ENCODE measurements at regions not wholly inside any gene's neighbourhood (a gene's known extent, or its start where the extent isn't known, plus 50 kb on each side); places are given as distances from the start of the nearest gene placed in this dataset.
"Not testable (repeated sequence)": the region's sequence is repeated elsewhere in the genome, so short reads cannot be mapped to it uniquely, and the experiment has no call there.

DNA sequence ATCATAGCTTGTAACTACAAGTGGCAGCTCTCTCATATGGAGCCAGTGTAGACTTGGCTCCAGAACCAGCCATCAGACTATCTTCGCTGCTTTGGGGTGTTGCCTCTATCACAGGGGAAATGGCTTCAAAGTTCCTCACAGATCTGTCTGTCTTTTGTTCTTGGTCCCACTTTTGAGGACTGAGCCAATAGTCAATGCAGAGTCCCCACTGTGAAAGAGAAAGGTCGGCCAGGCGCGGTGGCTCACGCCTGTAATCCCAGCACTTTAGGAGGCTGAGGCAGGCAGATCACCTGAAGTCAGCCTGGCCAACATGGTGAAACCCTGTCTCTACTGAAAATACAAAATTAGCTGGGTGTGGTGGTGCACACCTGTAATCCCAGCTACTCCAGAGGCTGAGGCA is 86.9 kb upstream of the FZD7 start:
- H3K27me3 ChIP-seq (replicated peaks in 2 of 5; ENCODE audit: control insufficient read depth in 4 of 5, insufficient read depth in 5 of 5, low read length in 4 of 5); H3K4me3 ChIP-seq (ENCODE audit: control insufficient read depth in 1 of 7, extremely low read depth in 1 of 7, insufficient read depth in 4 of 7, low read depth in 2 of 7, low read length in 6 of 7); H3K4me1 ChIP-seq (ENCODE audit: control extremely low read depth in 1 of 4, control insufficient read depth in 4 of 4, insufficient read depth in 4 of 4, low read length in 3 of 4); DNase-seq; H3K27ac ChIP-seq (ENCODE audit: insufficient read depth in 1 of 2, low read depth in 1 of 2, low read length in 2 of 2, poor library complexity in 1 of 2, severe bottlenecking in 2 of 2); H3K9me3 ChIP-seq (ENCODE audit: control extremely low read depth in 1 of 5, control insufficient read depth in 4 of 5, insufficient read depth in 2 of 5, low read depth in 1 of 5, low read length in 4 of 5); H3K36me3 ChIP-seq (ENCODE audit: control insufficient read depth in 4 of 4, insufficient read depth in 4 of 4, low read length in 3 of 4): not testable (repeated sequence)
- WGBS (ENCODE audit: insufficient coverage) = 100% methylated on average over 4 of the region's 5 CpGs
- ChIA-PET POLR2A (interaction anchor here (0.6 kb wide), 1 partner anchor 1589 kb away, joined by 5 read pairs; the partner anchor contains the start of gene RAPH1), CTCF (interaction anchor here (0.6 to 1.2 kb wide), 3 partner anchors 8 to 18 kb away, joined by 3 to 4 read pairs (median 3); no protein-coding TSS in a partner anchor)

GRCh38 chr2:201947287-201947686 is 86.4 kb upstream of the FZD7 start:
- H3K4me1 ChIP-seq (ENCODE audit: control extremely low read depth in 1 of 4, control insufficient read depth in 4 of 4, insufficient read depth in 4 of 4, low read length in 3 of 4) = peaks cover 0 to 5% (median 4%) of the 10 kb centered on the region in 4 experiments

GRCh38 chr2:201949181-201949926 is 84.3 kb upstream of the FZD7 start:
- CTCF ChIA-PET = interaction anchor here (1.1 kb wide), 1 partner anchor 10 kb away, joined by 5 read pairs; no protein-coding TSS in a partner anchor
- no peaks in the 10 kb centered on the region for H3K36me3 ChIP-seq (ENCODE audit: control insufficient read depth in 4 of 4, insufficient read depth in 4 of 4, low read length in 3 of 4)
- POLR2A ChIA-PET = no interaction called here
- H3K4me1 ChIP-seq (ENCODE audit: control extremely low read depth in 1 of 4, control insufficient read depth in 4 of 4, insufficient read depth in 4 of 4, low read length in 3 of 4) = peaks cover 0 to 23% (median 17%) of the 10 kb centered on the region in 4 experiments
- 95% methylated on average over 15 of the region's 22 CpGs for WGBS (ENCODE audit: insufficient coverage)
- H3K9me3 ChIP-seq (ENCODE audit: control extremely low read depth in 1 of 5, control insufficient read depth in 4 of 5, insufficient read depth in 2 of 5, low read depth in 1 of 5, low read length in 4 of 5) = no peaks in the 10 kb centered on the region
- H3K27me3 ChIP-seq (replicated peaks in 2 of 5; ENCODE audit: control insufficient read depth in 4 of 5, insufficient read depth in 5 of 5, low read length in 4 of 5) = no peaks in the 10 kb centered on the region
- no peak for DNase-seq
- H3K4me3 ChIP-seq (ENCODE audit: control insufficient read depth in 1 of 7, extremely low read depth in 1 of 7, insufficient read depth in 4 of 7, low read depth in 2 of 7, low read length in 6 of 7) = no peak overlapping the region
- no peak overlapping the region for H3K27ac ChIP-seq (ENCODE audit: insufficient read depth in 1 of 2, low read depth in 1 of 2, low read length in 2 of 2, poor library complexity in 1 of 2, severe bottlenecking in 2 of 2)

More at GRCh38 chr2:201947287-201947686, 86.4 kb upstream of the FZD7 start:
- ChIA-PET POLR2A (interaction anchor here (0.6 kb wide), 1 partner anchor 1588 kb away, joined by 5 read pairs; the partner anchor contains the start of gene RAPH1), CTCF (interaction anchor here (0.6 to 1.2 kb wide), 2 partner anchors 17 to 28 kb away, joined by 3 read pairs; no protein-coding TSS in a partner anchor)
- no peak overlapping the region for H3K27ac ChIP-seq (ENCODE audit: insufficient read depth in 1 of 2, low read depth in 1 of 2, low read length in 2 of 2, poor library complexity in 1 of 2, severe bottlenecking in 2 of 2)
- no peak overlapping the region for H3K4me3 ChIP-seq (ENCODE audit: control insufficient read depth in 1 of 7, extremely low read depth in 1 of 7, insufficient read depth in 4 of 7, low read depth in 2 of 7, low read length in 6 of 7)
- DNase-seq = no peak
- H3K36me3 ChIP-seq (ENCODE audit: control insufficient read depth in 4 of 4, insufficient read depth in 4 of 4, low read length in 3 of 4) = no peaks in the 10 kb centered on the region
- H3K9me3 ChIP-seq (ENCODE audit: control extremely low read depth in 1 of 5, control insufficient read depth in 4 of 5, insufficient read depth in 2 of 5, low read depth in 1 of 5, low read length in 4 of 5) = no peaks in the 10 kb centered on the region
- no peaks in the 10 kb centered on the region for H3K27me3 ChIP-seq (replicated peaks in 2 of 5; ENCODE audit: control insufficient read depth in 4 of 5, insufficient read depth in 5 of 5, low read length in 4 of 5)

DNA sequence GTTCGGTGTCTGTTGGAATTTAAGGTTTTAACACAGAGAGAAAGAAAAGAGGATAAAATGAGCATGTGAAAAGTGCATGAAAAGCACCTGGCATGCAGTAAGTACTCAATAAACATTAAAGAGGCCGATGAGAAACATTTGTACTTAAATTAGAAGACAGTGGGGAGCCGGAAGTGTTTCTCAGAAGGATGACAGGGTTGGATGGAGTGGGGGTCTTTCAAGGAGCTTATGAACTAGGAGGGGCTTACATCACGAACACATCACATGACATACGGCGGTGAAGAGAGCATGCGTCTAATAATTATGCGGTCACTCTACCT is 83.8 kb upstream of the FZD7 start:
- H3K27me3 ChIP-seq (replicated peaks in 2 of 5; ENCODE audit: control insufficient read depth in 4 of 5, insufficient read depth in 5 of 5, low read length in 4 of 5) = no peaks in the 10 kb centered on the region
- no peak overlapping the region for H3K27ac ChIP-seq (ENCODE audit: insufficient read depth in 1 of 2, low read depth in 1 of 2, low read length in 2 of 2, poor library complexity in 1 of 2, severe bottlenecking in 2 of 2)
- no peaks in the 10 kb centered on the region for H3K36me3 ChIP-seq (ENCODE audit: control insufficient read depth in 4 of 4, insufficient read depth in 4 of 4, low read length in 3 of 4)
- POLR2A ChIA-PET = no interaction called here
- DNase-seq = no peak
- H3K4me3 ChIP-seq (ENCODE audit: control insufficient read depth in 1 of 7, extremely low read depth in 1 of 7, insufficient read depth in 4 of 7, low read depth in 2 of 7, low read length in 6 of 7) = no peak overlapping the region
- 91% methylated on average over 8 of the region's 8 CpGs for WGBS (ENCODE audit: insufficient coverage)
- H3K4me1 ChIP-seq (ENCODE audit: control extremely low read depth in 1 of 4, control insufficient read depth in 4 of 4, insufficient read depth in 4 of 4, low read length in 3 of 4) = peaks cover 0 to 26% (median 18%) of the 10 kb centered on the region in 4 experiments
- CTCF ChIA-PET = no interaction called here
- H3K9me3 ChIP-seq (ENCODE audit: control extremely low read depth in 1 of 5, control insufficient read depth in 4 of 5, insufficient read depth in 2 of 5, low read depth in 1 of 5, low read length in 4 of 5) = no peaks in the 10 kb centered on the region

DNA sequence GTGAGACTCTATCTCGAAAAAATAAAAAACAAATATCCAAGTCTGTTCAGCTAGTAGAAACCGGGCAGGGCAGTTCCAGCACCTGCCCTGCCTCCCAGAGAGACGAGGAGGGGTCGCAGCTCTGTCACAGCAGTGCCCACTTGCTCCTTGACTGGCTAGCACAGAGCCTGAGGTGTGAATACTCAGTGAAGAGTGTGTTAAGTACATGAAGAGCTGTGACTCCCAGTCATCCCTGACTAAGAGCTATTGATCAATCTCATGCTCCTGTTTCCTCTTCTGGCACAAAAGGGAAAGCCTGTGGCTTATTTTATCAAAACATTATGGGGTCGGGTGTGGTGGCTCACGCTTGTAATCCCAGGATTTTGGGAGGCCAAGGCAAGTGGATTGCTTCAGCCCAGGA is 83.0 kb upstream of the FZD7 start:
- H3K27ac ChIP-seq (ENCODE audit: insufficient read depth in 1 of 2, low read depth in 1 of 2, low read length in 2 of 2, poor library complexity in 1 of 2, severe bottlenecking in 2 of 2) = no peak overlapping the region
- DNase-seq = no peak

GRCh38 chr2:201952187-201952586 is 81.5 kb upstream of the FZD7 start:
- Histone ChIP-seq H3K4me3 (ENCODE audit: control insufficient read depth in 1 of 7, extremely low read depth in 1 of 7, insufficient read depth in 4 of 7, low read depth in 2 of 7, low read length in 6 of 7) (no peak overlapping the region), H3K27ac (ENCODE audit: insufficient read depth in 1 of 2, low read depth in 1 of 2, low read length in 2 of 2, poor library complexity in 1 of 2, severe bottlenecking in 2 of 2) (no peak overlapping the region), H3K27me3 (replicated peaks in 2 of 5; ENCODE audit: control insufficient read depth in 4 of 5, insufficient read depth in 5 of 5, low read length in 4 of 5) (no peaks in the 10 kb centered on the region), H3K36me3 (ENCODE audit: control insufficient read depth in 4 of 4, insufficient read depth in 4 of 4, low read length in 3 of 4) (no peaks in the 10 kb centered on the region), H3K9me3 (ENCODE audit: control extremely low read depth in 1 of 5, control insufficient read depth in 4 of 5, insufficient read depth in 2 of 5, low read depth in 1 of 5, low read length in 4 of 5) (no peaks in the 10 kb centered on the region), H3K4me1 (ENCODE audit: control extremely low read depth in 1 of 4, control insufficient read depth in 4 of 4, insufficient read depth in 4 of 4, low read length in 3 of 4) (peaks cover 0 to 26% (median 18%) of the 10 kb centered on the region in 4 experiments)
- ChIA-PET POLR2A (no interaction called here), CTCF (interaction anchor here (0.8 to 2.6 kb wide), 4 partner anchors 10 to 38 kb away, joined by 3 to 7 read pairs (median 4); no protein-coding TSS in a partner anchor)
- 53% methylated on average over 5 of the region's 5 CpGs for WGBS (ENCODE audit: insufficient coverage)
- no peak for DNase-seq

More for the DNA sequence above, 83.0 kb upstream of the FZD7 start:
- Histone ChIP-seq H3K27me3 (replicated peaks in 2 of 5; ENCODE audit: control insufficient read depth in 4 of 5, insufficient read depth in 5 of 5, low read length in 4 of 5) (no peaks in the 10 kb centered on the region), H3K4me3 (ENCODE audit: control insufficient read depth in 1 of 7, extremely low read depth in 1 of 7, insufficient read depth in 4 of 7, low read depth in 2 of 7, low read length in 6 of 7) (no peak overlapping the region), H3K36me3 (ENCODE audit: control insufficient read depth in 4 of 4, insufficient read depth in 4 of 4, low read length in 3 of 4) (no peaks in the 10 kb centered on the region), H3K9me3 (ENCODE audit: control extremely low read depth in 1 of 5, control insufficient read depth in 4 of 5, insufficient read depth in 2 of 5, low read depth in 1 of 5, low read length in 4 of 5) (no peaks in the 10 kb centered on the region), H3K4me1 (ENCODE audit: control extremely low read depth in 1 of 4, control insufficient read depth in 4 of 4, insufficient read depth in 4 of 4, low read length in 3 of 4) (peaks cover 0 to 26% (median 18%) of the 10 kb centered on the region in 4 experiments)
- CTCF ChIA-PET = interaction anchor here (0.6 to 2.6 kb wide), 2 partner anchors 15 to 1195 kb away, joined by 3 to 7 read pairs; no protein-coding TSS in a partner anchor
- POLR2A ChIA-PET = no interaction called here
- WGBS (ENCODE audit: insufficient coverage) = 100% methylated on average over 6 of the region's 6 CpGs

DNA sequence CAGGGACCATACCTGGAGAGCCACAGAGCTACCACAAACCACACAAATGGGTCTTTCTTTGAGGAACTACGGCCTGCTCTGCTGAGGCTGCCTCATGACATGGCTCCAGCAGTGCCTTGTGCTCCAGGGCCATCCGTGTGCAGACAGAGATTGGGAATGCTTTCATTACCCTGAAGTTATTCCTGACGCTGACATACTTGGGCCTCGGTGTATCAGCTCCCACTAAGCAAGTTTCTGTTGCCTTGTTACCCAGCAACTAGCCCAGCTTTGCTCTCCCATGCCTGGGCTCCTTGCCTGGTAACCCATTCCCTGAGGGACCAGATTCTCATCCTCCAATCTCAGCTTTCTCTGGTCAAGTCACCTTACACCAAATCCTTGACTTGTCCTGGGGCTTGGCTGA is 80.3 kb upstream of the FZD7 start:
- H3K9me3 ChIP-seq (ENCODE audit: control extremely low read depth in 1 of 5, control insufficient read depth in 4 of 5, insufficient read depth in 2 of 5, low read depth in 1 of 5, low read length in 4 of 5) = no peaks in the 10 kb centered on the region
- no peaks in the 10 kb centered on the region for H3K36me3 ChIP-seq (ENCODE audit: control insufficient read depth in 4 of 4, insufficient read depth in 4 of 4, low read length in 3 of 4)
- ChIA-PET CTCF (interaction anchor here (1.6 kb wide), 1 partner anchor 39 kb away, joined by 5 read pairs; no protein-coding TSS in a partner anchor), POLR2A (no interaction called here)
- H3K27ac ChIP-seq (ENCODE audit: insufficient read depth in 1 of 2, low read depth in 1 of 2, low read length in 2 of 2, poor library complexity in 1 of 2, severe bottlenecking in 2 of 2) = no peak overlapping the region
- DNase-seq = no peak
- 93% methylated on average over 4 of the region's 4 CpGs for WGBS (ENCODE audit: insufficient coverage)
- no peak overlapping the region for H3K4me3 ChIP-seq (ENCODE audit: control insufficient read depth in 1 of 7, extremely low read depth in 1 of 7, insufficient read depth in 4 of 7, low read depth in 2 of 7, low read length in 6 of 7)
- peaks cover 0 to 26% (median 18%) of the 10 kb centered on the region in 4 experiments for H3K4me1 ChIP-seq (ENCODE audit: control extremely low read depth in 1 of 4, control insufficient read depth in 4 of 4, insufficient read depth in 4 of 4, low read length in 3 of 4)
- no peaks in the 10 kb centered on the region for H3K27me3 ChIP-seq (replicated peaks in 2 of 5; ENCODE audit: control insufficient read depth in 4 of 5, insufficient read depth in 5 of 5, low read length in 4 of 5)

Measured in common myeloid progenitor, CD34-positive (primary cell).